IPS-NIHi11 (cell line): ENCODE measurements at regions not wholly inside any gene's neighbourhood (a gene's known extent, or its start where the extent isn't known, plus 50 kb on each side); places are given as distances from the start of the nearest gene placed in this dataset.
"Not testable (repeated sequence)": the region's sequence is repeated elsewhere in the genome, so short reads cannot be mapped to it uniquely, and the experiment has no call there.

Experiments used
- DNase-seq: peaks from one replicate; pipeline ENCODE4 v3.0.0; 2012; ENCODE audit warnings: mixed read lengths, low spot score

DNA sequence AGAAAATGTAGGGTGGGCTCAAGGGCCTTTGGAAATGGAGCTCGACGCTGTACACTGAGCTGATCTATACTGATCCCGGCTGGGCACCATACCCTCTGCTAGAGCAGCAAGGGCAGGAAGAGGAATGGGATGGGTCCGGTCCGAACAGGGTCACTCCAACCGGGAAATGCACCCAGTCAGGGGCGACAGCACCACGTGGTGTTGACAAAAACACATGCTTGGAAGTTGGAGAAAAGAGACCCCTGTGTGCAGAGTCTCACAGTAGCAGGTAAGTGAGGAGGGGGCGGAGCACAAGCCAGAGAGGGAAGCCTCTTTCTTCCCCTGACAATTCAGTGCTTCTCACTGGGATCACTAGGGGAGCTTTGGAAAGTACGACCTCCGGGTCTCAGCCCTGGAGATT is 84.1 kb upstream of the ASB18 start:
- no peak for DNase-seq

DNA sequence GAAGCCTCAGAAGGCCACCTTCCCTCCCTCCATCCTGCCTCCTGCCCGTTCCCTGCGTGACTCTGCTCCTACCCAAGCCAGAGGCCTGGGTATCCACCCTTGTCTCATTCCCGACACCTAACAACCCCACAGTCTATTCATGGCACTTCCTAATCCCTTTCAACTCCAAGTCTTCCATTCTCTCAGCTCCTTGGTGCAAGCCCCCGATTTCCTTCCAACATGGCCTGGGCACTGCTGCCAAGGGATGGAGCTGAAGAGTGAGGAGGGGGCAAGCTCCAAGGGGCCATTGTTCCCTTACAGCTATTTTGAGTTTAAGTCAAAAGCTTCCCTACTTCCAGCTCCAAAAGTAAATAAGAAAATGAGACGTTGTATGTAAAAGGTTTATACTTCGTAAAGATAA is 84.8 kb upstream of the ASB18 start:
- DNase-seq = no peak

DNA sequence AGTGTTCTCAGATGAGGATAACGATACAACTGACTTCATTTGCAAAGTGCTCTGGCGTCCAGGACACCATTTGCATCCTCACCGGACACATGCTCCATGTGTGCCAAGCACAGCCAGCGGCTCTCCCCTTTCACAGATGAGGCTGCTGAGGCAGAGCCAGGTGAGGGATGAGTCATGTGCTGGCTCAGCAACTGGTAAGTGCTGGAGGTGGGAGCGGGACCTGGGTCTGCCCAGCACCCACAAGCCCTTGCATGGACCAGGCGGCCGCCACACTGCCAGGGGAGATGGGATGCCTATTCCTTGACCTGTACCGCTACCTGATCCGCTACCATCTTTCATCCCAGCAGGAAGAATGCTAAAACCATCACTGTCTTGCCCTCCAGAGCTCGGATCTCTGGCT is 86.2 kb upstream of the ASB18 start:
- no peak for DNase-seq

DNA sequence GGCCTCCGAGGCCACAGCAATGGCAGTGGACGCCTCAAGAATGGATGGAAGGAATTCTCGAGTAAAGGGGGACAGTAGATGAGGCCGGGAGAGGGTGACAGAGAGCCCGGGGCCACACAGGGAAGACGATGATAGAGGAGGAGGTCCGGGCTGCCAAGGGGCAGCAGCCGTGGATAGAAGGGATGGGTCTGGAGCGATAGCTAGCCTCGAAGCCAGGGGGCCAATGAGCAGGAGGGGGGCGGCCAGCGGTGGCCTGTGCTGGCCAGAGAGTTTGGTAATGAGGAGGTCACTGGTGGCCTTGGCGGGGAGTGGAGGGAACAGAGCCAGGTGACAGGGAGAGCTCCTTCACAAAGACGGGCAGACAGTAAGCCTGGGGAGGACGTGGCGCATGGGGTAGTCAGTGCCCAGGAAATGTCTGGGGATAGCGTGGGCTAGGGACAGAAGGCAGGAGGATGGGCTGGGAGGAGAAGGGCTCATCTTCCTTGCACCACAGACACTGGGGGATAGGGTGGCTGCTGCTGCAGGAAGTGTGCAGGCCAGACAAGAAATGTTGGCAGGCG is 87.8 kb upstream of the ASB18 start:
- no peak for DNase-seq

DNA sequence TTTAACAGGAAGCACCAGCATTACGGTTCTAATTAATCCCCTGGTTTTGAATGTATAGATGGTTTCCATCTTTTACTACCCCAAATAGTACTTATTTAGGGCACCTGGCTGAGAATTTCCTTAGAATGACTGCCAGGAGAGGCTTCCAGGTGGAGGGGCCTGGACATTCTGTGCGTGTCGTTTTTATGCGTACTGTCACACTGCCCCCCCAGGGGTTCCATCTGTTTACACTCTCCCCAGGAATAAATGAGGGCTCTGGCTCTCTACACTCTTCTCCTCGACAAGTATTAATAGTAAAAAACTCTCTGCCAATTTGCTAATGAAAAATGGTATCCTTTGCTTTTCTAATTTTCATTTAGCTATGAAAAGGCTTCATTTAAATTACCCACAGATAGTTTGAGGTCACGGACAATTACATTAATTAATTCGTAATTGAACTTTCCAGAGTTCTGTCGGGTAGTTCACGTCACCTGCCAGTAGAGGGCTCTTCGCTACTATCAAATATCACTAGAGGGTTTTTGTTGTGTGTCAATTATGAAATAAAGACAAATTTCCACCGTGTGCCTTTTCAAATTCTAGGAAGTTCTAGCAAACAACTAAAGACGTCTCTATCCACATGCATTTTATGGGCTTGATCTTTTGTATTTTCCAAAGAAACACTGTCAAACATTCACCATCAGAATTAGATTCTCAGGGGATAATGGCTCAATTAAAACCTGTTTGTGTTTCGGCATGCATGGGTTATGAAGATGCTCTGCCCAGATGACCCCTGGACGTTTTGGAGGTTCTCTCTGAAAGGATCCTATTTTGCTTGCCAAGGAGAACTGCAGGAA is 88.8 kb upstream of the ASB18 start:
- DNase-seq = no peak

DNA sequence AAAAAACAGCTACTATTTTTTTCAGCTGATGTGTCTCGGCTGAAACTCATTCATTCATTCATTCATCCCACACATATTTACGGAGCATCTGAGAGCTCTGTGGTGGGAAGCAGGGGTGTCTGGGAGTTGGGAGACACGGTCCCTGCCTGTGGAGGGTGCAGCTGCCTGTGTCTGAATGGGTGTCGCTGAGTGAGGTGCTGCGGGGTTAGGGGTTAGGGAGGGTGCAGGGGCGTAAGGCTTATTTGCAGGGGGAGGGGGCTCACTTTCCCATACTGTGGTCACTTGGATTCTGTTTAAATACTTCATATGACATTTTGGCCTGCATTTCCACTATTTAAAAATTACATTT is 89.4 kb upstream of the ASB18 start:
- DNase-seq = no peak

DNA sequence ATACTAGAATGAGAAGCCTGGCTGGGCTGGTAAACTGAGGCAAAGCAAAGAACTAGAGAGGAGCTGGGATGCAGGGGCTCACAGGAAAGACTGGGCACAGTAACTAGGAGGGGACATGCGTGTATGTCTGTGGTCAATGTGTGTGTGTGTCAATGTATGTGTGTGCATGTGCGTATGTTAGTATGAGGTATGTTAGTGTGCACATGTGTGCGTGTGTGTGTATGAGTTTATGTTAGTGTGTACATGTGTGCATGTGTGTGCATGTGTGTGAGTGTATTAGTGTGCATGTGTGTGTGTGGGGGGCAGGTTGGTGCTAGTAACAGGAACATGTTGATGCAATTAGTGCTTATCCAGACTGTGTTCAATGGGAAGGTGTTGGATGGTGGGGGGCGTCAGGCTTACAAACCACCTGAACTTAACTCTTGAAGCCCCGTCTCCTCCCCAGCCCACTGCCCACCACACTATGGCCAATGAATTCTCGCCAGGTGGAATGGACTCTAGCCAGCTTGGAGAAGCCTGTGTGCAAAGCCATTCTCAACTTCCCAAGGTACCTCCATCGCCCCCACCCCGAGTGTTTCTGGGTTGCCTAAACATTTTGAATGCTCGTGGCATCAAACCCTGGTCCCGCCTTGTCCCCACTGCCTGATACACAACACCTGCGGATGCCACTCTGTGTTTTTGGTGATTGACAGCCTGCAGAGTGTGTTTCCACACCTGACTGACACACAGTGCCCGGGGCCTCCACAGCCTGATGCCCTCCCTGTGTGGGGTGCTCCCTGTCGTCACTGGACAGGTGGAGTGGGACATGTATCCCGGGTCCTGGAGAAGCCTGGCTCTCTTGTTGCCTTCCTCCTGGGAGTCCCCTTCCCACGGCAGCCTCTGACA is 90.1 kb upstream of the ASB18 start:
- DNase-seq = no peak

DNA sequence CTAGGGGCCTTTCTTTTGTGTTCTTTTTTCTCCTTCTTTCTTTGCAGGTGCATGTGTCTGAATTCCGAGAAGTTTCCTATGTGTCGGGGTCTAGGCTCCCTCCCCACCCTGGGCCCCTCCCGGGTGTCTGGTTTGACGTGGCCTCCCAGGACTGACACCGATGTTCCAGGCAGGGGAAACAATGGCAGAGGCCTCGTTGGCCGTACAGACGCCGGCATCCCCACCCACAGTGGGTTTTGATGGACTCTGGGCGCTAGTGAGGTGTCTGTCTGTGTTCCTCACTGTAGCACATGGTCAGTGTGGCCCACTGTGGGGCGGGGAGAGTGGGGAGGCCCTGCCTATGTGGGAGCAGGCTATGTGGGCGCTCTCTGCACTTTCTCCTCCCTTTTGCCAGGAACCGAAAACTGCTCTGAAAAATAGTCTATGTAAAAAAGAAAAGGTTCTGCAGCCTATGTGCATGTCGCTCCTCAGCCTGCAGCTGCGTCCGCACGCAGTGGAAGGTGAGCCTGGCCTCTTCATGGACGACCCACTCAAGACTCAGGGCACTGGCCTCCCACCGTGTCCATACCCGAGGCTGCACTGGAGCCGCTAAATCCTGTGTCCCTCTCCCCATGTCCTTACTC is 90.9 kb upstream of the ASB18 start:
- DNase-seq = no peak

DNA sequence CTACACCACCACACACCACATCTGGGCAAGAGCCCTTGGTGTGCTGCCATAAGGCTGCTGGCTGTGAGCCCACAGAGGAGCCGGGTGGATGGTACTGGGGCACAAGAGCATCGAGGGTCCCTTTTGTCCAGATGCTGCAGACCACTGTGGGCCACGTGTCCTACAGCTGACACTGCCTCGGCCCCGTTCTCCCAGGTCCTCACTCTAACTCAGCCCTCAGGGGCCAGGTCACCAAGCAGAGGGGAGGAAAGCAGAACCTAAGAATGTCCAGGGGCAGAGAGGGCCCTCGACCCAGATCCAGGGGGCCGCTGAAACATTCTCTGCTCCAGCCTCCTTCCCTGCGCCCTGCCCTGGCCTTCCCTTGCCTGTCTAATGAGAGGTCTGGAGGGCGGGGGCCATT is 91.7 kb upstream of the ASB18 start:
- no peak for DNase-seq

DNA sequence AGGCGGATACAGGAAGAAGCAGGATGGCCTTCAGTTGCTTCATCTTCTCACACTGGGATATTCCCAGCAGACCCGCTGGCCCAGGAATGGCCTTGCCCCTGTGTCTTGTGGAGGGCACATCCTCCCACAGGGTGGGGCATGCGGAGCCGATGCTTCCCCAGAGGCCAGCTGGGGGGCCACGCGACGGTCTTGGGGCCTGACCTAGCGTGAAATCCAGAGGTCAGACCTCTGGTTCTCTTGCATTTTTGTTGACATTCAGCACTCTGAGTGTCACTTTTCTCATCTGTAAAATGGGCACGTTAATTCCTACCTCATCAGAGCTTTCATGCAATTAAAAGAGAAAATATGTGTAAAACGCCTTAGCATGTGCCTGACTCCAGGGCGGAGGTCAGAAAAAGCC is 92.1 kb upstream of the ASB18 start:
- not testable (repeated sequence) for DNase-seq

DNA sequence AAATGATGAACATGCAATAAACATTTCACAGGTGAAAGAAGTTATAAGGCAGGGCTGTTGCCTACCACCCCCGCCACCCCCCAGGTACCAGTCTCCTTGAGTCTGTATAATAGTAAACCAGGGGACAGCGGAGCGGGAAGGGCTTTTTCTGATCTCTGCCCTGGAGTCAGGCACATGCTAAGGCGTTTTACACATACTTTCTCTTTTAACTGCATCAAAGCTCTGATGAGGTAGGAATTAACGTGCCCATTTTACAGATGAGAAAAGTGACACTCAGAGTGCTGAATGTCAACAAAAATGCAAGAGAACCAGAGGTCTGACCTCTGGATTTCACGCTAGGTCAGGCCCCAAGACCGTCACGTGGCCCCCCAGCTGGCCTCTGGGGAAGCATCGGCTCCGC is 94.3 kb upstream of the ASB18 start:
- not testable (repeated sequence) for DNase-seq

DNA sequence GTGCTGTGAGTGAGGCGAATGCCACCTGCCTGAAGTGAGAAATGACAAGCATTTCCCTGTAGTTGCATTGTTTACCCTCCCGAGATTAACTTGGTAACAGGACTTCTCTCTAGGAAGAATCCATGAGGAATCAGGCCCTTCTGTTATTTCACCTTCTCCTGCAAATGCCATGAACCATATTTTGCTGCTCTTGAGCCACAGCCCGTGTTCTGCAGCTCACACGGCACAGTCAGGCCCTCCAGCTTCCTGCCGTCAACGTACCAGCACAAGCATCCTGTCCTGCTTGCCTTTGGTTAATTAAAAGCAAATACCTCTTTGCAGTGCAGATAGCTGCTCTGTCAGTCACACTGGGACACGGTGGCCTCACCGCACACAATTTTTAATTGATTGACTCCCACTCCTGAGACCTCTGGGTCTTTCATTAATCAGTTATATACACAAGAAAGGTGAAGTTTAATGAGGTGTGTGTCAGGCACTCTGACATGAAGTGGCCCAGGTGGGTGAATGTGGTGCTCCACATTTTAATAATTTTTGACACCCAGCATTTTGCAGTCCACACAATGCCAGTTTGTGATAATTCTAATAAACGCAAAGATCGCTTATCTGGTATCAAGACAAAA is 95.3 kb upstream of the ASB18 start:
- no peak for DNase-seq

DNA sequence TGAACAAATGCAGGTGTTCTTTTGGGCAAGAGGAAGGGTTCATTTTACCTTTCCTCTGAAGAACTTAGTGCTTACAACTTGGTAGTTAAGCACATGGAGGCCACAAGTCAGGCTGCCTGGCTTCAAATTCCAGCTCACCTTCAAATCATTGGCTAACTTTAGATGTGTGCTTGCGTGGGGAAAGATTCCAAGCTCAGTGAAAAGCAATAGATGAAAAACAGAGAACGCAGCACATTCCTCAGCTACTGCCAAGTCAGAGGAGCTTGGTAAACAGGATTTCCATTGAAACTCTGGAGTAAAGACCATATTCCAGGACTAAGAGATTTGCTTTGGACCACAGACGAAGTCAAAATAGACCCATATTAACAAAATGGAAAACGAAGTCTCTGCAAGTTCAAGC is 96.3 kb upstream of the ASB18 start:
- DNase-seq = no peak

DNA sequence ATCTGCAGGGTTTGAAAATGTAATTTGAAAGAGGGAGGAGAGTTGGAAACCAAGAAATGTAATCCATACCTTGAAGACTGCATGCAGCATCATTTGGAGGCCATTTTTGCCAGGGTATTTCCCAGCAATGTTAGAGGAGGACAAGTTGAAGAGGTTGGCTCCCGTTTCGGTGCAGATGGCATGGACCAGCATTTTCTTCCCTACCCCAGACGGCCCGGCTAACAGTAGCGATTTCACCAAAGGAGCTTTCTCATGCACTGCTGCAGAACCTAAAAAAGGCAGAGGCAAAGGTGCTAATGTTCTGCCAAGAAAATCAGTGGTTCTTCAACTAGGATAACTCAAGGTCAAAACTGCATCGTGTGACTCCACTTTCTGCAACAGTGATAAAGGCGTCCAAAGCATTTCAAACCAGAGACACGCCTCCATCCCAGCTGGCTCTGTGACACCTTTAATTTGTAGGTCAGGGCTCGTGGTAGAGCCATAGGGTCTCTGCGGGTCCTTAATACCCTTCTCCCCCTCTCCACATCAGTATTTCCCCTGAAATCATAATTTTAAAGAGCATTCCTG is 99.6 kb upstream of the ASB18 start:
- DNase-seq = no peak

DNA sequence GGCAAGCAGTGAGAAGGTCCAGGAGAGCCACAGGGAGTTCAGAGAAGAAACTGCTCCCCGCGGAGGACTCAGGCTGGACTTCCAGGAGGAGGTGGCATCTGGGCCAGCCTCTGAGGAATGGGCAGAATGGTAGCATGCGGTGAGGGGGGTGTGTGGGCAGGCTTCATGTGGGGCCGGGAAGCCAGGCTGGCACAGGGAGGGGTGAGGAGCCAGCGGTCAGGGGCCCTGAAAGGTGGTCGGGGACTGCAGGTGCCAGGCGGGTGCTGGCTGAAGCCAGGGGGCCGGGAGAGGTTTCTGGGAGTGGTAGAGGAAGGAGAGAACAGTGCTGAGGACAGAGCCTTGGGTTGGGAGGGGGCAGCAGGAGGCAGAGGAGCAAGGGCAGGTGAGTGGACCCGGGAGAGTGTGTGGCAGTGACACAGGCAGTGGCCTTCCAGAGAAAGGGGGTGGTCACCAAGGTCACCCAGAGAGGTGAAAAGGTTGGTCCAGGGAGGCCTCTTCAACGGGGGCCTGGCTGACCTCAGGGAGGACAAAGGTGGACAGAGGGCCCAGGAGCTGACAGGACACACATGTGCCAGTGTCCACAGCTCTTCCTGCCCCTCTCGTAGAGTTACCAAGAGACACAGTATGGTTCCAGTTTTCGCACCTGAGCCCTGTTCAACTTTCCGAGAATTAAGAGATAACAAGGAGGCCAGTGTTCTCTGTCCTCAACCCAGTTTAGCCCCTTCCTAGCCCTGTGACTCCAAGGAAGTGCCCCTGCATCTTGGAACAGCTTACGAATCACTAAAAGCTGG is 101.2 kb upstream of the ASB18 start:
- DNase-seq = no peak

DNA sequence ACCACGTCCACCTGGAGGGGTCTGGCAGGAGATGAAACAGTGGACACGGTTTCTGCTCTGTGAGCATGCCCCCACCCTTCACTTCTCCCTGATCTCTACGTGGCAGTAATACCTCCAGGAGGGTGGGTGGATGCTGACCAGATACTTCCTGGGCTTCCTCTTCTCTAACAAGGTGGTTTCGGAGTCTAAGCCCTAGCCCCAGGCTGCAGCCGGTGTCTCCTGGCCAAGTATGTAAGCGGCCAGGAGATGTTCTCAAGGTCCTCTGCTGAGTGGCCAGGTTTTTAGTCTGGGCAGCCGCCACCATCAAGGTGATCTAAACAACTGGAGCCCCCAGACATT is 101.8 kb upstream of the ASB18 start:
- no peak for DNase-seq

DNA sequence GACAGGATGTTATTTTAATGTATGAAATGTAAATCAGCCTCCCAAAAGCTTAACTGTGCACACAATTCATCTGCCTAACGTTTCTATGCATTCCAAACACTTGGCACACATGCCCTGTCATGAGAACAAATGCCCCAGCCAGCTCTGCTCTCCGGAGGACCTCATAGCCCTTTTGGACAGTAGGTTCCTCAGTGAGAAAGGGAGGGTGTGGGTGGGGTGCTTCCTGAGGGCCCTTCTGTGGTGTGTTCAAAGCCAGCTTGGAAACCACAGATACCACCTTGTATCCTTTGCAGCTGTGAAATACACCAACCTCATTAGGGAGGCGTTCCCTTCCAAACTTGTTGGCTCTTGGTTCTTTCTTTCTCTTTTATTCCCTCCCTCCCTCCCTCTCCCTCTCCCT is 102.2 kb upstream of the ASB18 start:
- no peak for DNase-seq

DNA sequence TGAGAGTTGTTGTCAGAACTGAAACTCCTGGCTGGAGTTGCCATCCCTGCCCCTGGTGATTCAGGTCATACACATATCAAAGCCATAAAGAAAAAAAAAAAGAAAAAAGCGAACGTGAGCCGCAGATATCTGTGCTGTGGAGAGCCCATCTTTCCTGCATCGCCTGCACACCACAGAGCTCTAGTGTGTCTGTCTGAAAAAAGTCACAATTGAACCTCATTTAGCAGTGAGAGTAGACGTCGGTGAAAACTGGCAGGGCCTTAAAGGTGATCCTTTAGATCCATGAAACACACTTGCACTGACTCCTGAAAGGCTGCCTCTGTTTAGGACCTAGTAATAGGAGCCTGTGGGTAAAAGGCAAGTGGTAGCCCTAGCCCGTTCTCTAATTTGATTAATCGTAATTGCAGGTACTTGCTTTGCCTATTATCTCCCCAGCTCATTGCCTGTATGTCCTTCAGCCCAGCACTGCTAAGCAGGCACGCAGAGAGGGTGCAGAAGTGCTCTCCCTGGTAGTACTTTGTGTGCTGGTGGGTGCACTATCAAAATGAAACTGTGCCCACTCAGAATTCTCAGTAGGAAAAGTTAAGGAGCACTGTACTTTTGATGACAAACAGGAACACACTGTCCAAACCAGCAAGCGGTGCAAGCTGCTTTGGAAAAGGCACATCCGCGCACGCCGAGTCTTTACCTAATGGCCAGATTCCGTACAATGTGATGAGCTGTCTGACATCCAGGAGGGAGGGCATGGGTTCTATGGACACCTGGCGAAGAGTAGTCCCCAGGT is 103.5 kb upstream of the ASB18 start:
- DNase-seq = no peak

DNA sequence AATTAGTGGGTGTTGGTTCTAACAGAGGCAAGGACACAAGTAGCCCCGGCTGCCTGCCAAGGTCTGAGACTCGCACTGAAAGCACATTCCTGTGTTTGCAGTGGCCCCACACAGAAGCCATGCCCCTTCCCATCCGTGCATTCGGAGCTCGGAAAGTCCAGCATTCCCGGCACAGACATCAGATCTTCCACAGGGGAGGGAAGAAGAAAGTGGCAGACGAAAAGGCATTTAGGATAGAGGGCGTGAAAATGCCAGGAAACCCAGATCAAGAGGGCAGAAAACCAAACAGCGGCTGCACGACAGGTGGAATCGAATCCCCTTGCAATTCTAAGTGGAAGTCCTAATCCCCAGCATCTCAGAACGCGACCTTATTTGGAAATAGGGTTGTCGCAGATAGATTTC is 105.5 kb upstream of the ASB18 start:
- DNase-seq = peak; percentile 29

DNA sequence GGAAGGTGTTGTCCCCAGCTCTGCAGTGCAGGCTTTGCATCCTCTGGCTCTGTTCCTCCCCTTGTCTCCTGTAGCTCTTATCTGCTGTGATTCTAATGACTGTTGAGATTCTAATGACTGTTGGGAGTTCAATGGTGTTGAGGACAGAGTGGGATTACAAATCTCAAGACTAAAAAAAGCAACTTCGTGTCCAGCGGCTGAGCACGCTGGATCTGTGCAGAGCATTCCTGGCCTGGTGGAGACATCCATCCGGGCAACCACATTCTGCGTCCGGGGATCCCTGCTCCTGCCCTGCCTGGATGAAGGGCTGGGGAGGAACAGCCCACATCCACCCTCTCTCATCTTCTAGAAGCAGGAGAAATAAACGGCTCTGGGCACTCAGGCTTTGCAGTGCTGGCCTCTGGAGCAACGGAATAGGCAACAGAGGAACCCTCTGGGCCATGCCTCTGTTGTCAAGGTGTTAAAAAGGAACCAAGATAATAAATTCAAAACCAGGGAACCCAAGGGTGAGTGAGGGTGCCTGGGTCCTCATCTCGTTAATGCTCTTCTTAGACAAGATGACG is 106.7 kb upstream of the ASB18 start:
- DNase-seq = no peak
